NCI-H1048 (cell line): ENCODE measurements at regions not wholly inside any gene's neighbourhood (a gene's known extent, or its start where the extent isn't known, plus 50 kb on each side); places are given as distances from the start of the nearest gene placed in this dataset.
"Not testable (repeated sequence)": the region's sequence is repeated elsewhere in the genome, so short reads cannot be mapped to it uniquely, and the experiment has no call there.

Source experiments
- DNase-seq: peaks from one replicate; lab custom pipeline; 2025; lab: John Stamatoyannopoulos, UW

- DNase-seq = no peak
Observed at GRCh38 chr1:232715154-232715553, 85.2 kb upstream of the SIPA1L2 start.

GRCh38 chr1:232717911-232718310 is 87.3 kb upstream of the MAP10 start:
- not testable (repeated sequence) for DNase-seq

- no peak for DNase-seq
Observed at GRCh38 chr1:232718928-232719927, 86.0 kb upstream of the MAP10 start.

GRCh38 chr1:232722626-232723025 is 82.6 kb upstream of the MAP10 start:
- DNase-seq = no peak

GRCh38 chr1:232725305-232726047 is 79.7 kb upstream of the MAP10 start:
- DNase-seq = no peak

- DNase-seq = no peak
Observed at GRCh38 chr1:232726048-232726779, 79.0 kb upstream of the MAP10 start.

GRCh38 chr1:232728507-232729263 is 76.5 kb upstream of the MAP10 start:
- no peak for DNase-seq

GRCh38 chr1:232732344-232732910 is 72.8 kb upstream of the MAP10 start:
- no peak for DNase-seq

- no peak for DNase-seq
Observed at GRCh38 chr1:232737917-232738316, 67.3 kb upstream of the MAP10 start.

- no peak for DNase-seq
Observed at GRCh38 chr1:232743999-232744398, 61.2 kb upstream of the MAP10 start.

GRCh38 chr1:232744847-232745246 is 60.4 kb upstream of the MAP10 start:
- no peak for DNase-seq

GRCh38 chr1:232745698-232746097 is 59.5 kb upstream of the MAP10 start:
- not testable (repeated sequence) for DNase-seq

- no peak for DNase-seq
Observed at GRCh38 chr1:232748910-232749368, 56.3 kb upstream of the MAP10 start.

- DNase-seq = no peak
Observed at GRCh38 chr1:232751393-232752140, 53.6 kb upstream of the MAP10 start.

- no peak for DNase-seq
Observed at GRCh38 chr1:232752365-232752764, 52.9 kb upstream of the MAP10 start.

- no peak for DNase-seq
Observed at GRCh38 chr1:232754930-232755329, 50.3 kb upstream of the MAP10 start.
